NB4 (cell line): ENCODE measurements at regions not wholly inside any gene's neighbourhood (a gene's known extent, or its start where the extent isn't known, plus 50 kb on each side); places are given as distances from the start of the nearest gene placed in this dataset.

Experiments
- DNase-seq: peaks from one replicate; pipeline ENCODE4 v3.0.0; 2010; ENCODE audit warnings: low read depth
- H3K4me3 ChIP-seq: one replicate; pipeline ENCODE4 v1.5.1; 2011; ENCODE audit warnings: mild to moderate bottlenecking, low read depth, low read length, moderate library complexity
- CTCF ChIP-seq: IDR thresholded peaks from one replicate; pipeline ENCODE4 v1.5.1; 2012; ENCODE audit warnings: low read depth, low read length
- MAX ChIP-seq: IDR thresholded peaks from 2 replicates; pipeline ENCODE4 v1.6.1; 2011; ENCODE audit warnings: low read depth, low read length
- MYC ChIP-seq: IDR thresholded peaks from 2 replicates; pipeline ENCODE4 v1.6.1; 2011; ENCODE audit warnings: low read depth, low read length
- POLR2A ChIP-seq: IDR thresholded peaks from 2 replicates; pipeline ENCODE4 v1.6.1; 2011; ENCODE audit warnings: mild to moderate bottlenecking; ENCODE audit not compliant: insufficient read length; ENCODE audit errors: extremely low read depth

- H3K4me3 ChIP-seq: no peak overlapping the region
- TF ChIP-seq CTCF: no peak
- no peak for TF ChIP-seq POLR2A
- no peak for TF ChIP-seq MYC
- TF ChIP-seq MAX: no peak
- DNase-seq: no peak
Measured at GRCh38 chr3:89580859-89581258, 473.4 kb downstream of the EPHA3 start.

DNA sequence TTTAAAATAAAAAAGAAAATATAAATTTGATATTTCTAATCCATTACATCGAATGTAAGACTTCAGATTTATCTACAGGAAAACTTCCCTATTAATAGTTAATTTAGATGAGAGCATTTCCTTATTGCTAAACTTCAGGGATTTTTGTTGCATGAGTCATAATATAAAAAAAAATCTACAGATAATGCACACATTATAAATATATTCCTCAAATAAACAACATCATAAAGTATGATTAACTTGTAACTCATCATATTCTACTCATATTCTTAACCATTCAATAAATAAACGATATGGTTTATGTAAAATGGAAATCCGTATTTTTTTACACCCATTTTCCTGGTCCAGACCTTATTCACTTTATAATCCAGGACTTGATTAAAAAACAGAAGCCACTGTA, 477.0 kb downstream of the EPHA3 start:
- DNase-seq: no peak
- TF ChIP-seq CTCF (no peak), MYC (no peak), MAX (no peak), POLR2A (no peak)

GRCh38 chr3:89586256-89586655, 478.8 kb downstream of the EPHA3 start:
- DNase-seq: no peak
- H3K4me3 ChIP-seq: no peak overlapping the region
- no peak for TF ChIP-seq MAX
- TF ChIP-seq POLR2A: no peak
- no peak for TF ChIP-seq CTCF
- TF ChIP-seq MYC: no peak

More for the DNA sequence above, 477.0 kb downstream of the EPHA3 start:
- H3K4me3 ChIP-seq: no peak overlapping the region

DNA sequence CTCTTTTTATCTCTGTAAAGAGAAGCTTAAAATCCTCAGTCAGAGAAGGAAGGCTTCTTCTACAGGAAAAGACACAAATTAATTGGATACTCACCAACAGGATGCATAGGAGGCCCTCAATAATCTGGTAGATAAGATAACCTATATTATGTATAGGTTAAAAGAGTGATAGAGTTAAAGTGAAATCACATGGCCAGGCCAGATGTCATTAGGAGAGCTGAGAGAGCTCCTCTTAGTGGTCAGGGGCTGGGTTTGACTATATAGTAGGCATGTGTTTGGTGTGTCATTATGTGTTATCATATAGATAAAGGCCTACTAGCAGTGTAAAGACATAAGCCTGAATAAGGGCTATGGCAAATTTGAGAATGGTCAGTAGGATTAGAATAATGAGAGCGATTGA, 479.3 kb downstream of the EPHA3 start:
- DNase-seq: no peak
- H3K4me3 ChIP-seq: no peak overlapping the region
- no peak for TF ChIP-seq MYC
- TF ChIP-seq POLR2A: no peak
- TF ChIP-seq MAX: no peak
- TF ChIP-seq CTCF: no peak

DNA sequence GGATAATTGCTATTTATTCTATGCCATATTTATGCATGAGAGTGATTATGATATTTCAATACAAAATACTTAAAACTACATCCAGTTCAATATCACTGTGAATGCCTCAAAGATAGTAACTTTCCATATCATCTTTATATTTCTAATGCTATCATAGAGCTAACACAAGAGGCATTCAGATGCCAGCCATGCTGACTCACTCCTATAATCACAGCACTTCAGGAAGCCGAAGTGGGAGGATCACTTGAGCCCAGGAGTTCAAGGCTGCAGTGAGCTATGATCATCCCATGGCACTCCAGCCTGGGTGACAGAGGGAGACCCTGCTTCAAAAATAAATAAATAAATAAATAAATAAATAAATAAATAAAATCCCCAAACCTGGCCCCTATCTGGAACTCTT, 498.7 kb downstream of the EPHA3 start:
- H3K4me3 ChIP-seq: no peak overlapping the region
- TF ChIP-seq MYC (no peak), CTCF (no peak), MAX (no peak), POLR2A (no peak)
- DNase-seq: no peak

- no peak overlapping the region for H3K4me3 ChIP-seq
- TF ChIP-seq POLR2A (no peak), MYC (no peak)
- DNase-seq: no peak
Measured at GRCh38 chr3:89612027-89612426, 504.6 kb downstream of the EPHA3 start.

DNA sequence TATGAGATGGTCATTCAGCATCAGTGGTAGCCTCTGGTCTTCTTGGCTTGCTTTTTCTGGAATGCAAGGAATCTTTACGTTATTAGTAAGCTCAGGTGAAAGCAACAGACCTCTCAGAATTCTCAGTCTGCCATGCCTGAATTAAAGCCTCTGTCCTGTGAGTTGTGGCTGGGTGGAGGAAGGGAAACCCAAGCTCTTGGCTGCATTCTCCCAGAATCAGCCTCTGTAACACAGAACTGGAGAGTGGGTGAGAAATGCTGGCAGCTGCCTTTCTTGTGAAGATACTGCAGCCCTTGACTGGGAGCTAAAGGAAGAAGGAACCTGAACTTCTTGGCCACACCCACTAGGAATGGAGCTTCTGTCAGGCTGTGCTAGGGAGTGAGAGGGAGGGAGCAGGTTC, 505.8 kb downstream of the EPHA3 start:
- DNase-seq: no peak
- TF ChIP-seq CTCF: no peak
- no peak for TF ChIP-seq POLR2A
- TF ChIP-seq MYC: no peak
- no peak for TF ChIP-seq MAX
- no peak overlapping the region for H3K4me3 ChIP-seq
